GM23338 (cell line): ENCODE measurements at regions not wholly inside any gene's neighbourhood (a gene's known extent, or its start where the extent isn't known, plus 50 kb on each side); places are given as distances from the start of the nearest gene placed in this dataset.

Experiments
- ATAC-seq: fragments of 200-7000 bp; cut with Tn5 transposase; 3 replicates; pipeline ENCODE4 v1.9.1; 2020
- DNase-seq: peaks from one replicate; pipeline ENCODE4 v3.0.0-alpha.2; 2015; ENCODE audit warnings: low spot score
- H2AFZ ChIP-seq: fragments of 200-600 bp; sonication (generic); 2 replicates; pipeline ENCODE4 v1.8.0; 2016; ENCODE audit warnings: antibody characterized with exemption, mild to moderate bottlenecking, moderate library complexity
- H3F3A ChIP-seq: fragments of 200-600 bp; sonication (generic); replicated peaks from 2 replicates; pipeline ENCODE4 v1.8.0; 2017; ENCODE audit warnings: antibody characterized with exemption, mixed run types, low read depth
- H3K27ac ChIP-seq: fragments of 200-600 bp; sonication (generic); 2 replicates; pipeline ENCODE4 v1.6.1; 2016; ENCODE audit warnings: low read depth
- H3K27me3 ChIP-seq: fragments of 200-600 bp; sonication (generic); 2 replicates; pipeline ENCODE4 v1.8.0; 2016; ENCODE audit warnings: mild to moderate bottlenecking, mixed run types, moderate library complexity; ENCODE audit not compliant: insufficient read depth
- H3K36me3 ChIP-seq: fragments of 200-600 bp; sonication (generic); 2 replicates; pipeline ENCODE4 v1.8.0; 2016; ENCODE audit warnings: mild to moderate bottlenecking; ENCODE audit not compliant: insufficient read depth
- H3K4me1 ChIP-seq: fragments of 200-600 bp; sonication (generic); 2 replicates; pipeline ENCODE4 v1.8.0; 2016; ENCODE audit warnings: mild to moderate bottlenecking, moderate library complexity; ENCODE audit not compliant: insufficient read depth
- H3K4me2 ChIP-seq: fragments of 200-600 bp; sonication (generic); 2 replicates; pipeline ENCODE4 v1.7.1; 2017; ENCODE audit warnings: mixed run types
- H3K4me3 ChIP-seq: fragments of 200-600 bp; sonication (generic); 2 replicates; pipeline ENCODE4 v1.6.1; 2016; ENCODE audit warnings: mixed run types
- H3K79me2 ChIP-seq: fragments of 200-600 bp; sonication (generic); replicated peaks from 2 replicates; pipeline ENCODE4 v1.8.0; 2017; ENCODE audit warnings: mild to moderate bottlenecking; ENCODE audit not compliant: insufficient read depth
- H3K9me2 ChIP-seq: fragments of 200-600 bp; sonication (generic); 2 replicates; pipeline ENCODE4 v1.8.0; 2017; ENCODE audit not compliant: insufficient read depth
- H4K20me1 ChIP-seq: fragments of 200-600 bp; sonication (generic); replicated peaks from 2 replicates; pipeline ENCODE4 v1.8.0; 2017; ENCODE audit warnings: mild to moderate bottlenecking; ENCODE audit not compliant: insufficient read depth
- H3K27ac Mint-ChIP-seq: 2 replicates; pipeline ENCODE4 v1.8.0; 2020; ENCODE audit warnings: inconsistent platforms, mild to moderate bottlenecking, moderate library complexity, mixed read lengths
- H3K27me3 Mint-ChIP-seq: 3 replicates; pipeline ENCODE4 v1.8.0; 2022; ENCODE audit warnings: low read depth, mild to moderate bottlenecking, moderate library complexity, mixed read lengths, inconsistent platforms; ENCODE audit not compliant: insufficient read depth, poor library complexity
- H3K36me3 Mint-ChIP-seq: 3 replicates; pipeline ENCODE4 v1.8.0; 2021; ENCODE audit warnings: low read depth, mild to moderate bottlenecking, inconsistent platforms, moderate library complexity, mixed read lengths
- H3K4me1 Mint-ChIP-seq: 3 replicates; pipeline ENCODE4 v1.8.0; 2020; ENCODE audit warnings: mild to moderate bottlenecking, inconsistent platforms, mixed read lengths
- H3K4me3 Mint-ChIP-seq: 3 replicates; pipeline ENCODE4 v1.8.0; 2021; ENCODE audit warnings: moderate library complexity, mild to moderate bottlenecking, inconsistent platforms, mixed read lengths
- H3K9me3 Mint-ChIP-seq: 3 replicates; pipeline ENCODE4 v1.8.0; 2020; ENCODE audit warnings: moderate library complexity, mild to moderate bottlenecking, inconsistent platforms, mixed read lengths
- CREB1 ChIP-seq: fragments of 250-450 bp; sonication (Bioruptor Pico); IDR thresholded peaks from 2 replicates; pipeline ENCODE4 v1.5.0; 2020; ENCODE audit warnings: low read depth, mild to moderate bottlenecking, moderate library complexity
- CTCF ChIP-seq, 2 experiments: fragments of 200-600 bp in 1 of 2; sonication (generic) in 1 of 2; conservative IDR thresholded peaks; 2 replicates each; pipeline versions ENCODE4 v1.5.1 to v1.6.1; 2016 to 2017; ENCODE audit warnings: antibody characterized with exemption in 2 of 2, low read depth in 2 of 2, mild to moderate bottlenecking in 2 of 2, moderate library complexity in 1 of 2
- EZH2 ChIP-seq: fragments of 200-600 bp; sonication (generic); IDR thresholded peaks from one replicate; pipeline ENCODE4 v1.8.0; 2017; ENCODE audit warnings: antibody characterized with exemption, mild to moderate bottlenecking, low read depth; ENCODE audit not compliant: unreplicated experiment
- EZH2phosphoT487 ChIP-seq: fragments of 200-600 bp; sonication (generic); IDR thresholded peaks from one replicate; pipeline ENCODE4 v1.8.1; 2018; ENCODE audit warnings: antibody characterized with exemption; ENCODE audit not compliant: unreplicated experiment
- JUNB ChIP-seq: IDR thresholded peaks from one replicate; pipeline ENCODE4 v1.6.1; 2016; ENCODE audit warnings: antibody characterized with exemption; ENCODE audit not compliant: unreplicated experiment
- NANOG ChIP-seq: IDR thresholded peaks from 2 replicates; pipeline ENCODE4 v1.6.1; 2016; ENCODE audit warnings: antibody characterized with exemption, borderline replicate concordance
- POLR2AphosphoS5 ChIP-seq: IDR thresholded peaks from 2 replicates; pipeline ENCODE4 v1.6.1; 2016; ENCODE audit warnings: antibody characterized with exemption, low read depth
- STAT1 ChIP-seq: IDR thresholded peaks from one replicate; pipeline ENCODE4 v1.6.1; 2016; ENCODE audit warnings: antibody characterized with exemption; ENCODE audit not compliant: unreplicated experiment
- ZNF114 ChIP-seq: fragments of 250-450 bp; sonication (Bioruptor Pico); IDR thresholded peaks from 2 replicates; pipeline ENCODE4 v1.5.0; 2020; ENCODE audit warnings: mild to moderate bottlenecking, moderate library complexity
- ZNF331 ChIP-seq: fragments of 250-450 bp; sonication (Bioruptor Pico); IDR thresholded peaks from 2 replicates; pipeline ENCODE4 v1.5.0; 2020; ENCODE audit warnings: low read depth, mild to moderate bottlenecking, moderate library complexity
- ZNF462 ChIP-seq: fragments of 250-450 bp; sonication (Bioruptor Pico); IDR thresholded peaks from 2 replicates; pipeline ENCODE4 v1.5.0; 2020; ENCODE audit warnings: mild to moderate bottlenecking, moderate library complexity
- TF ChIP-seq, protein P1 (sequence below): IDR thresholded peaks from 2 replicates; pipeline ENCODE4 v1.6.1; 2016; ENCODE audit warnings: antibody characterized with exemption
- TF ChIP-seq, protein P2 (sequence below): IDR thresholded peaks from one replicate; pipeline ENCODE4 v1.6.1; 2018; ENCODE audit warnings: antibody characterized with exemption; ENCODE audit not compliant: unreplicated experiment

DNA sequence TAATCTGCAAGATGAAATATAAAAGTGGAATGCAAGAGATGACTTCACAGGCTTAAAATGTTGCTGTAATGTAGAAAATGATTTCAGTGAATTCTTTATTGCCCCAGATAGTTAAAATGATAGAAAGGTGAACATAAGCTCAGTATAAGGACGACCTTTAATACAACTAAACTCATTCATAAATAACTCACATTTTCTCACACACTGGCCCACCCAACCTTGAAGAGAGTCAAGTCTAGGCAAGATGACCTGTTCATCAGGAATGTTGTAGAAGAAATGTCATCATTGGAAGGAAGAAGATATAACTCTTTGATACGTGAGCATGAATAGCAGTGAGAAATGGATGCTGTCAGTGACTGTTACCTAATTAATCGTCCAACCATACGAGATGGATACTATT is 111.1 kb upstream of the SASH1 start (continued):
- TF ChIP-seq POLR2AphosphoS5 (no peak), EZH2 (no peak), ZNF331 (CRISPR knock-in tag) (no peak), CTCF (conservative IDR thresholded peaks at IDR 0.05; ENCODE audit: low read depth in 2 of 2) (no peak)

GRCh38 chr6:148235446-148235845 is 107.2 kb upstream of the SASH1 start:
- H3K36me3 ChIP-seq = no peaks in the 10 kb centered on the region
- DNase-seq (no peak), ATAC-seq (no peak)
- Mint-ChIP-seq H3K27ac (no peak overlapping the region), H3K9me3 (no peaks in the 10 kb centered on the region), H3K36me3 (no peaks in the 10 kb centered on the region), H3K27me3 (peaks cover 1% of the 10 kb centered on the region), H3K4me3 (no peak overlapping the region), H3K4me1 (peaks cover 8% of the 10 kb centered on the region)
- no peak overlapping the region for H2AFZ ChIP-seq
- H3K27me3 ChIP-seq = no peaks in the 10 kb centered on the region
- peaks cover 5% of the 10 kb centered on the region; the same call in 1 of the 2 replicates for H3K4me1 ChIP-seq
- no peak overlapping the region for H3K27ac ChIP-seq
- H4K20me1 ChIP-seq = no peaks in the 10 kb centered on the region
- H3F3A ChIP-seq = no peaks in the 10 kb centered on the region
- no peak overlapping the region for H3K4me2 ChIP-seq
- H3K4me3 ChIP-seq = no peak overlapping the region
- H3K79me2 ChIP-seq = no peaks in the 10 kb centered on the region
- H3K9me2 ChIP-seq = no peaks in the 10 kb centered on the region
- TF ChIP-seq EZH2phosphoT487 = no peak
- TF ChIP-seq NANOG = no peak
- TF ChIP-seq ZNF462 (CRISPR knock-in tag) = no peak
- no peak for TF ChIP-seq ZNF331 (CRISPR knock-in tag)
- TF ChIP-seq, protein P1, sequence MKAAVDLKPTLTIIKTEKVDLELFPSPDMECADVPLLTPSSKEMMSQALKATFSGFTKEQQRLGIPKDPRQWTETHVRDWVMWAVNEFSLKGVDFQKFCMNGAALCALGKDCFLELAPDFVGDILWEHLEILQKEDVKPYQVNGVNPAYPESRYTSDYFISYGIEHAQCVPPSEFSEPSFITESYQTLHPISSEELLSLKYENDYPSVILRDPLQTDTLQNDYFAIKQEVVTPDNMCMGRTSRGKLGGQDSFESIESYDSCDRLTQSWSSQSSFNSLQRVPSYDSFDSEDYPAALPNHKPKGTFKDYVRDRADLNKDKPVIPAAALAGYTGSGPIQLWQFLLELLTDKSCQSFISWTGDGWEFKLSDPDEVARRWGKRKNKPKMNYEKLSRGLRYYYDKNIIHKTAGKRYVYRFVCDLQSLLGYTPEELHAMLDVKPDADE = no peak
- no peak for TF ChIP-seq POLR2AphosphoS5
- TF ChIP-seq EZH2 = no peak
- TF ChIP-seq JUNB = no peak
- TF ChIP-seq STAT1 = no peak
- TF ChIP-seq, protein P2, sequence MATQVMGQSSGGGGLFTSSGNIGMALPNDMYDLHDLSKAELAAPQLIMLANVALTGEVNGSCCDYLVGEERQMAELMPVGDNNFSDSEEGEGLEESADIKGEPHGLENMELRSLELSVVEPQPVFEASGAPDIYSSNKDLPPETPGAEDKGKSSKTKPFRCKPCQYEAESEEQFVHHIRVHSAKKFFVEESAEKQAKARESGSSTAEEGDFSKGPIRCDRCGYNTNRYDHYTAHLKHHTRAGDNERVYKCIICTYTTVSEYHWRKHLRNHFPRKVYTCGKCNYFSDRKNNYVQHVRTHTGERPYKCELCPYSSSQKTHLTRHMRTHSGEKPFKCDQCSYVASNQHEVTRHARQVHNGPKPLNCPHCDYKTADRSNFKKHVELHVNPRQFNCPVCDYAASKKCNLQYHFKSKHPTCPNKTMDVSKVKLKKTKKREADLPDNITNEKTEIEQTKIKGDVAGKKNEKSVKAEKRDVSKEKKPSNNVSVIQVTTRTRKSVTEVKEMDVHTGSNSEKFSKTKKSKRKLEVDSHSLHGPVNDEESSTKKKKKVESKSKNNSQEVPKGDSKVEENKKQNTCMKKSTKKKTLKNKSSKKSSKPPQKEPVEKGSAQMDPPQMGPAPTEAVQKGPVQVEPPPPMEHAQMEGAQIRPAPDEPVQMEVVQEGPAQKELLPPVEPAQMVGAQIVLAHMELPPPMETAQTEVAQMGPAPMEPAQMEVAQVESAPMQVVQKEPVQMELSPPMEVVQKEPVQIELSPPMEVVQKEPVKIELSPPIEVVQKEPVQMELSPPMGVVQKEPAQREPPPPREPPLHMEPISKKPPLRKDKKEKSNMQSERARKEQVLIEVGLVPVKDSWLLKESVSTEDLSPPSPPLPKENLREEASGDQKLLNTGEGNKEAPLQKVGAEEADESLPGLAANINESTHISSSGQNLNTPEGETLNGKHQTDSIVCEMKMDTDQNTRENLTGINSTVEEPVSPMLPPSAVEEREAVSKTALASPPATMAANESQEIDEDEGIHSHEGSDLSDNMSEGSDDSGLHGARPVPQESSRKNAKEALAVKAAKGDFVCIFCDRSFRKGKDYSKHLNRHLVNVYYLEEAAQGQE = no peak
- TF ChIP-seq ZNF114 (CRISPR knock-in tag) = no peak
- TF ChIP-seq CREB1 (CRISPR knock-in tag) = no peak
